ENCODE measurements at regions not wholly inside any gene's neighbourhood (a gene's known extent, or its start where the extent isn't known, plus 50 kb on each side); places are given as distances from the start of the nearest gene placed in this dataset.

- no peak for DNase-seq
- Histone ChIP-seq H3K4me3 (ENCODE audit: low read depth, low read length) (no peak overlapping the region), H3K27me3 (ENCODE audit: insufficient read depth, low read depth, severe bottlenecking) (no peaks in the 10 kb centered on the region), H3K27ac (no peak overlapping the region), H3K9me3 (ENCODE audit: severe bottlenecking) (no peaks in the 10 kb centered on the region), H3K36me3 (no peaks in the 10 kb centered on the region)
- TF ChIP-seq CTCF (IDR thresholded peaks at IDR 0.05; ENCODE audit: low read depth, low read length): no peak
These were observed 769.0 kb upstream of the SLITRK1 start for GRCh38 chr13:84651288-84651687.

GRCh38 chr13:84649853-84650252, 767.6 kb upstream of the SLITRK1 start:
- no peak for TF ChIP-seq CTCF (IDR thresholded peaks at IDR 0.05; ENCODE audit: low read depth, low read length)
- H3K4me3 ChIP-seq (ENCODE audit: low read depth, low read length): no peak overlapping the region
- no peak for DNase-seq

GRCh38 chr13:84648069-84648640, 765.9 kb upstream of the SLITRK1 start:
- H3K9me3 ChIP-seq (ENCODE audit: severe bottlenecking): no peaks in the 10 kb centered on the region
- TF ChIP-seq CTCF (IDR thresholded peaks at IDR 0.05; ENCODE audit: low read depth, low read length): no peak
- no peaks in the 10 kb centered on the region for H3K36me3 ChIP-seq
- no peaks in the 10 kb centered on the region for H3K27me3 ChIP-seq (ENCODE audit: insufficient read depth, low read depth, severe bottlenecking)
- DNase-seq: no peak
- H3K27ac ChIP-seq: no peak overlapping the region
- H3K4me3 ChIP-seq (ENCODE audit: low read depth, low read length): no peak overlapping the region

More at GRCh38 chr13:84649853-84650252, 767.6 kb upstream of the SLITRK1 start:
- Histone ChIP-seq H3K27ac (no peak overlapping the region), H3K9me3 (ENCODE audit: severe bottlenecking) (no peaks in the 10 kb centered on the region), H3K36me3 (no peaks in the 10 kb centered on the region), H3K27me3 (ENCODE audit: insufficient read depth, low read depth, severe bottlenecking) (no peaks in the 10 kb centered on the region)

GRCh38 chr13:84646957-84647356, 764.7 kb upstream of the SLITRK1 start:
- no peak overlapping the region for H3K27ac ChIP-seq
- H3K27me3 ChIP-seq (ENCODE audit: insufficient read depth, low read depth, severe bottlenecking): no peaks in the 10 kb centered on the region
- no peaks in the 10 kb centered on the region for H3K36me3 ChIP-seq
- TF ChIP-seq CTCF (IDR thresholded peaks at IDR 0.05; ENCODE audit: low read depth, low read length): no peak
- DNase-seq: no peak
- H3K9me3 ChIP-seq (ENCODE audit: severe bottlenecking): no peaks in the 10 kb centered on the region
- no peak overlapping the region for H3K4me3 ChIP-seq (ENCODE audit: low read depth, low read length)

- Histone ChIP-seq H3K4me3 (ENCODE audit: low read depth, low read length) (no peak overlapping the region), H3K36me3 (no peaks in the 10 kb centered on the region), H3K9me3 (ENCODE audit: severe bottlenecking) (no peaks in the 10 kb centered on the region), H3K27me3 (ENCODE audit: insufficient read depth, low read depth, severe bottlenecking) (no peaks in the 10 kb centered on the region), H3K27ac (no peak overlapping the region)
- peak; percentile 47 for TF ChIP-seq CTCF (IDR thresholded peaks at IDR 0.05; ENCODE audit: low read depth, low read length)
- DNase-seq: peak; percentile 12
These were observed 763.1 kb upstream of the SLITRK1 start for GRCh38 chr13:84645196-84646012.
